GM19397 (cell line): ENCODE measurements at regions not wholly inside any gene's neighbourhood (a gene's known extent, or its start where the extent isn't known, plus 50 kb on each side); places are given as distances from the start of the nearest gene placed in this dataset.

Experiments
- ATAC-seq: cut with Tn5 transposase; IDR thresholded peaks from one replicate; pipeline ENCODE4 v1.9.1; 2021; ENCODE audit warnings: mild to moderate bottlenecking, moderate library complexity; ENCODE audit not compliant: unreplicated experiment

- no peak for ATAC-seq
These were observed 59.5 kb downstream of the FZD1 start for GRCh38 chr7:91323626-91324158.

DNA sequence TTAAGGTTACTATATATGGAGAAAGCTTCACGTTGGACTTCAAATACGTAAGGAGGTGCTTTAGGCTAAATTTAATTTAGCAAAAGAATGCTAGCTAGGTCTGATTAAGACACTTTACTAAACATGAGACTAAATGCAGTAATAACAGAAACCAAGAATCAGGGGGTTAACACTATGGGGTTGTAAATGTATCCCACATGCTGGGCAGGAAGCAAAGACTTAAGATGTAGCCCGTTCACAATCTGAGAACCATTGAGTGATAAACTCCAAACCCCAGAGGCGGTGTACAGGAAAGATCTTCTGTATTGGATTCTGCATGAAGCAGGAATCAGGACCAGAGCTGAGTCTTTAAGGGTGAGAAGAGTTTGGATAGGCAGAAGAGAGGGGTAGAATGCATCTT is 60.4 kb downstream of the FZD1 start:
- ATAC-seq = no peak

DNA sequence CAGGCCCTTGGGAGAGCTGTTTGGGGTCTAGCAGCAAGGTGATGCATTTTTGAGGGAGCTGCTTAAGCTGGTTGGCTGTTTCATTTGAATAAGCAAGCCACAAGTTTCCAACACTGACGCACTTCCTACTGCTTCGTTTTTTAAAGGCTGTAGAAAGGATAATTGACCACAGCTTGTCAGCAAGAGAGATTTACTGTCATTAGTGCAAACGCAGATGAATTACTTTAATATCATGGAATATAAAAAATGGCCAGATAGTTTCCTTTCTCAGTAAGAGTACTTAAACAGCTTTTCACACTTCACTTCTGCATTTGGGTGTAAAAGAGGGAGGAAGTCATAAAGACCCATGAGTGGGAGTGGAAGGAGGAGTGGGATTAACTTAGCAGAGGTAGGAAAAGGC is 61.5 kb downstream of the FZD1 start:
- no peak for ATAC-seq

- ATAC-seq = no peak
These were observed 62.4 kb downstream of the FZD1 start for GRCh38 chr7:91326516-91327199.

DNA sequence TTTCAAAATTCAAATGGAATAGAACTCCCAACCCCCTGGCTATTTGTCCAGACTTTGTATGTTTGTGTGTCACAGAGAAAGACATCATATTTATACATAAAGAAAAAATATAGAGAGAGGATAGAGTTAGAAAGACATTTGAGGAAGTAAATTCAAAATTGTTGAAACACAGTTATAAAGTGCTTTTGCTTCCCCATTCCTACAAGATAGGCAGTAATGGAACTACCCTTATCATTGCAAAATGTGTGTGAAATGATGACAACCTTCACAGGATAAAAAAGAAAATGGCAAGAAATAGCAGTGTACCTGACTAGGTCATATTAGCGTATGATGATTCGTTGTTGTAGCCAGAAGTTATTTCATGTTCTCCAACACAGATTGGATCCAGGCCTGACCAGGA is 63.1 kb downstream of the FZD1 start:
- ATAC-seq = no peak

GRCh38 chr7:91329571-91329970 is 65.3 kb downstream of the FZD1 start:
- ATAC-seq = no peak

DNA sequence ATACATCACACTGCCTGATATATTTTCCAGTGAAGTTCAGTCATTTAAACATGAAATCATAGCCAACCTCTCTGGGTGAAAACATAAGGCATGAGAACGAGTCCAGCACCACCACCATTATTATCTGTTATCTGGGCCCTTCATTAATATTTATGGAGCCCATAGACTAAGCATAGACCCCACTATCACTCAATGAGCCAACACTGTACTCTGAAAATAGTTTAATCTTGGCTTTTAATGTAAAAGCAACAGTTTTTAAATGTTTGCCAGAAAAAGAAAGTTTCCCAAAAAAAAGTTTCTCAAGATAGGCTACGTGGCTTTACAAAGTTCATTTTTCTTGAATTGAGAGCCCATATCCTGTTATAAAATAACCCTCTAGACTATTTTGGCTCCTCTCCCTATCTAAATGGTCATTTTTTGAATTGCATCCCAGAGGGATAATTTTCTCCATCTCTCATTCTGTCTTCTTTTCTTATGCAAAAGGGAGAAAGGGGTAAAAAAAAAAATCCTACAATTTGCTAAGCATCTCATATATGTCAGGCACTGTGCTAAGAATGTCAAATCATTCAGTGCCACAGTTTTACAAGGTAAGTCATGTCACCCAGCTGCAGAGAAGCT is 66.1 kb downstream of the FZD1 start:
- ATAC-seq = no peak

GRCh38 chr7:91330866-91331265 is 66.6 kb downstream of the FZD1 start:
- no peak for ATAC-seq

DNA sequence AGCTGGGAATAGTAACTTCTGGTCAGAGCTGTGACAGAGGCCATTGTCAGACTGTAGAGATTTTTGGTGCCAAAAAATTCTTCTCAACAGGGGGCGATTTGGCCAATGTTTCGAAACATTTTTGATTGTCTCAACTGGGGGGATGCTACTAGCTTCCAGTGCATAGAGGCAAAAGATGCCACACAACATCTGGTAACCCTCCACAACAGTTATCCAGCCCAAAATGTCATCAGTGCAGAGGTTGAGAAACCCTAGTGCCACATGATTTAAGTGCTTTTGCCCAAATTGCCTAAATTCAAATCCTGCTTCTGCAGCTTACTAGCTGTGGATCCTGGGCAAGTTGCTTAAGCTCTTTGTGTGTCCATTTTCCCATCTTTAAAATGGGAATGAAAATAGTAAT is 71.9 kb downstream of the FZD1 start:
- no peak for ATAC-seq

DNA sequence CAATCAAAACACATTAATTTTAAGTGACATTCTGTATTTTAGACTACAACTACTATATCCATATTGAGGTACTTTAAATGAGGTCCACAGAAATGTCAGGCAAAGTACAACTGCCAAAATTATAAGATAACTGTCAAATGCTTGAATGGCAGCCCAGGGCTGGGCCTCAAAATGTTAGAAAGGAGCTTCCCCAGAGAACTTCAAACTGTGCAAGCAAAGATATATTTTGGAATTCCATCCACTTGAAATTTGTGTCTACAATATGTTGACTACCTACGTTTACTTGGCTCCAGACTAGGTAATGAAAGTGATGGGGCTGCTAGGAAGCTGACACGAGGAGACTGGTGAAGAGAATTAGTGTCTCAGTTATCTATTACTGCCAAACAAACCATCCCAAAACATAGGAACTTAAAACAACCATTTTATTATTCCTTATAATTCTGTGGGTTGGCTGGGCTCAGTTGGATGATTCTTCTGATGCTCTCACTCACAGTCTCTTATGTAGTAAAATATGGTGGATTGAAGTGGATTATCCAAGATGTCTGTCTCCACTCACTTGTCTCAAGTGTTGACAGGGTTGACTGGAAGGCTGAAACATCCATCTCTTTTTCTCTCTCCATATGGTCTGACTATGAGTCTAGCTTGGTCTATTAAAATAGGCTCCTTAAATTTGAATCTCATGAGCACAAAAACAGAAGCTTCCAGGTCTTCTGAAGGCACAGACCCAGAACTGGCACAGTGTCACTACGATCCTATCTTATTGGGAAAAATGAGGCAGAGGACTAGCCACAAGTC is 74.2 kb downstream of the FZD1 start:
- ATAC-seq = no peak

GRCh38 chr7:91342346-91342745 is 78.1 kb downstream of the FZD1 start:
- no peak for ATAC-seq

DNA sequence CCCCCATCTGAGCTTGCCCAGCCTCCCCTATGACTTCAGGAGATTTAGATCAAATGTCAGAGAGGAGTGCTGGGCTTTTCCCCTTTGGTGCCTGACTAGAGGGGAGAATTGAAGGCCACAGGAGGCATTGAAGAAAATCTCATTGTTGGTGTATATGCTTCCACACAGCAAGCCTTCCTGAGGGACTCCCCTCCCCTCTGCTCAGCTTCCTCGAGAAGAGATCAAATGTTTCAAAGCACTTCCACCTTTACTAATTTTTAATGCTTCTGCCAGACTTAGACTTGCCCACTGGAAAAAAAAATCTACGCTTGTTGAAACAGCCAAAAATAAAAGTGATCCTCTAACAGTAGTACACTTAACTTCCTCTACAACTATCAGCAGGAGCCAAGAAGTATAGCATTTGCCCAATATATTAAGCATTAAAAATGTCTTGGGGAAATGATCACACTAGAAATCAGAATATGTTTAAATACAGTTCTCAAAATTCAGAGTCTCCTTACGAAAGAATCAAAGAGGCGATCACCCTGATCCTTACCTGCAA is 79.3 kb downstream of the FZD1 start:
- ATAC-seq = no peak

DNA sequence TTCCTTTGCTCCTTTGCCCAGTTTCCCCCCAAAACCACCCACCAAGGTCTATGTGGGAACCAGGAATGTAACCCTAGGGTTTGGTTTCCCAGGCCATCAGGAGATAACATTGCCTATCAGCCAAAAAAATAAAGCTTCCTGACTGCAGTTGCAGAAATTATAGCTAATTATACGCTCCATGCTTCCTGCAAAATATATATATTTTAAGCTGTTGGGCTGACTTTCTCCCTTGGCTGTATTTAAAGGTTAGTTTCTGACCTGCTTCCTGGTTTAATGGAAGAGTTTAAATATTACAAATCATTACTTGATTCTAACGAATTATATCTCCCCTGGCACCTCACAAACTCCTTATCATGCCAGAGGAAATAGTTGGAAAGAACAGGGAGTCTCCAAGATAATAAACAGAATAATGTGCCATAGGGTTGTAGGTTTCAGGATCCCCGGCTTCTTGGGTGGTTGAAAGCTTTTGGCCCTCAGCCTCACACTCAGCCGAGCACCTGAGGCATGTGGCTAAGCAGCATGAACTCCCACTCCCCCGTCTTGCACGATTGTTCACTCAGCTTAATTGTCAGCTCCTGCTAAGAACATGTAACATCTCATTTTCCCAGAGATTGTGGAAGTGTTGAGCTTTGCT is 79.9 kb downstream of the FZD1 start:
- ATAC-seq = no peak

GRCh38 chr7:91344911-91345310 is 80.7 kb downstream of the FZD1 start:
- ATAC-seq = peak; percentile 85

- peak; percentile 68 for ATAC-seq
These were observed 81.2 kb downstream of the FZD1 start for GRCh38 chr7:91345449-91345848.

- ATAC-seq = no peak
These were observed 82.2 kb downstream of the FZD1 start for GRCh38 chr7:91346426-91346825.

GRCh38 chr7:91347290-91347689 is 83.1 kb downstream of the FZD1 start:
- ATAC-seq = no peak

GRCh38 chr7:91348711-91349110 is 84.5 kb downstream of the FZD1 start:
- ATAC-seq = no peak

GRCh38 chr7:91351374-91351773 is 87.1 kb downstream of the FZD1 start:
- no peak for ATAC-seq

- no peak for ATAC-seq
These were observed 87.9 kb downstream of the FZD1 start for GRCh38 chr7:91352091-91352490.

GRCh38 chr7:91353848-91354247 is 89.6 kb downstream of the FZD1 start:
- ATAC-seq = no peak
